Activated T-cell treated with anti-CD3 and anti-CD28 coated beads for 48 hours (primary cell): ENCODE measurements at regions not wholly inside any gene's neighbourhood (a gene's known extent, or its start where the extent isn't known, plus 50 kb on each side); places are given as distances from the start of the nearest gene placed in this dataset.
"Not testable (repeated sequence)": the region's sequence is repeated elsewhere in the genome, so short reads cannot be mapped to it uniquely, and the experiment has no call there.

Experiments
- DNase-seq: peaks from one replicate; pipeline ENCODE4 v3.0.0-alpha.2; 2020; ENCODE audit warnings: low read depth

DNA sequence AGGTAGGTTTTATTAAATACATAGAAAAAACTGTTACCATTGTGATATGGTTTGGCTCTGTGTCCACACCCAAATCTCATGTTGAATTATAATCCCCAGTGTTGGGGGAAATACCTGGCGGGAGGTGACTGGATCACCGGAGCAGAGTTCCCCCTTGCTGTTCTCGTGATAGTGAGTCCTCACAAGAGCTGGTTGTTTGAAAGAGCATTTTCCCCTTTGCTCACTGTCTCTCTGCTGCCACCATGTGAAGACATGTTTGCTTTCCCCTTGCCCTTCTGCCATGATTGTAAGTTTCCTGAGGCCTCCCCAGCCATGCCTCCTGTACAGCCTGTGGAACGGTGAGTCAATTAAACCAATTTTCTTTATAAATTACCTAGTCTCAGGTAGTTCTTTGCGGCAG is 352.7 kb upstream of the SLC39A10 start:
- DNase-seq: no peak

DNA sequence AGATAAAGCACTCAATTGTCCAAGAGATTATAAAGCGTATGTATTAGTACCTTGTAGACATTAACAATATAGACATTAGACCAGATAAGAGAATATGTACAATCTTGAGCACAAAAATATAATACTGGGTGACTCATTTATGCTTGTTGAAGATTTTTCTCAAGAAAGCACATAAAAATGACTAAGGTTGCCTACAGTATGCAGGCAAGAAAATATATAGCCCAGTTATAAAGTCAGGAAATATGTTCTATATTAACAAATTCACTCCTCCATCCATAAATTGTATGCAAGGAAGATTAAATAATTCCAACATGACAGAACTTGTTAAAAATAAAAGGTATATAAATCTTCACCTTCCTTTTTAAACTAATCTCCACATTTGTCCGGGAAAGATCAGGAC is 356.4 kb upstream of the SLC39A10 start:
- no peak for DNase-seq

DNA sequence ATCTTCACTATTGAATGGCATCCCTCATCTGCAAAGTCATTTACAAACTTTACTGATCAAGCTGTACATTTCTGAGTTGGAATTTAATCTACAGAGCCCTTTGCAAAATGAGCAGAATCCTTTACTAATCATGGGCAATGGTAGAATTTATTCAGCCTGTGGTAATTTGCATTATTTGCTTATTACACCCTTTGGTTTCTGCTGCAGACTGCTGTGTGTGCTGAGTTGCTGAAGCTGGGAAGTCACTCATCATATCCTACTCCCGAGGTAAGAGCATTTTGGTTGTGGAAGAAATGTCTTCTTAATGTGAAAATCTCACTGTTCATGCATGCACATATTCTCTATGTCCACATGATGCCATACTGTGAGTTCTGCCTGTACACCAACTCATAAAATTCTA is 357.4 kb upstream of the SLC39A10 start:
- no peak for DNase-seq

DNA sequence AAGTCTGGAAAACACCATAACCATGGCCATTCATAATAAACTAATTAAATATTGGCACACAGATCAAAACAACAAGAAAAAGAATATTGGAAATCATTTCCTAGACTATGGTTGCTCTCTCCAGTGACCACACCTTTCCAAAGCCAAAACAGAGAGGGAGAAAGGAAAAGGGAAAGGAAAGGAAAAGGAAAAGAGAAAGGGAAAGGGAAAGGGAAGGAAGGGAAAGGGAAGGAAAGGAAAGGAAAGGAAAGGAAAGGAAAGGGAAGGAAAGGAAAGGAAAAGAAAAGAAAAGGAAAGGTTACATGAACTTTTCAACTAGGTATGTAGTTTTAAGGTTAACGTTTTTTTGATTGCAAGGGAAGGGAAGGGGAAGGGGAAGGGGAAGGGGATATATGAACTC is 360.5 kb upstream of the SLC39A10 start:
- no peak for DNase-seq

DNA sequence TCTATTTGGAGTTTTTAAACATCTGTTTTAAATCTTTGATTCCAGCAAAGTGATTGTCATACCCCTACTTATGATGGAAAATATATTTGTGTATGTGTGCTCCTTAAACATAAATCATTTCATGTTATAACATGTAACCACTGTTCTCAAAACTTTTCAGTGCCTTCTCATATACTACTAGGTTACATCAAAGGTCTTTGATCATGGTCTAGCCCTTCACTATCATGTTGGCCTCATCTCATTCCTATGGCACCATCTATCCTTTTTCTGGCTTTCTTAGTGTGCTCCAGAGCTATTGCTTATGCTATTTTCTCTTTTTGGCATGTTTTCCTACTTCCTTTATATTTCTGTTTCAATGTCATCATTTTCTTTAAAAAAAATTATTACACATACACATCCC is 367.9 kb upstream of the SLC39A10 start:
- no peak for DNase-seq

DNA sequence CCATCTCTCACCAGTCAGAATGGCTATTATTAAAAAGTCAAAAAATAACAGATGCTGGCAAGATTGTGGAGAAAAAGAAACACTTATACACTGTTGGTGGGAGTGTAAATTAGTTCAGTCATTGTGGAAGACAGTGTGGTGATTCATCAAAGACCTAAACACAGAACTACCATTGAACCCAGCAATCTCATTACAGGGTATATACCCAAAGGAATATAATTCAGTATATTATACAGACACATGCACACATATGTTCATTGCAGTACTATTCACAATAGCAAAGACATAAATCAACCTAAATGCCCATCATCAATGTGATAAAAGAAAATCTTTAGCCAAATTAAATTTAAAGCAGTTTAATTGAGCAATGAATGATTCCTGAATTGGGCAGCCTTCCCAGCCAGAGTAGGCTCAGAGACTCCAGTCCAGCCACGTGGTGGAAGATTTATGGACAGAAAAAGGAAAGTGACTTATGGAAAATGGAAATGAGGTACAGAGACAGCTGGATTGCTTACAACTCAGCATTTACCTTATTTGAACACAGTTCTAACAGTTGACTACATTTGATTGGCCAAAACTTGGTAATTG is 377.1 kb upstream of the SLC39A10 start:
- no peak for DNase-seq

DNA sequence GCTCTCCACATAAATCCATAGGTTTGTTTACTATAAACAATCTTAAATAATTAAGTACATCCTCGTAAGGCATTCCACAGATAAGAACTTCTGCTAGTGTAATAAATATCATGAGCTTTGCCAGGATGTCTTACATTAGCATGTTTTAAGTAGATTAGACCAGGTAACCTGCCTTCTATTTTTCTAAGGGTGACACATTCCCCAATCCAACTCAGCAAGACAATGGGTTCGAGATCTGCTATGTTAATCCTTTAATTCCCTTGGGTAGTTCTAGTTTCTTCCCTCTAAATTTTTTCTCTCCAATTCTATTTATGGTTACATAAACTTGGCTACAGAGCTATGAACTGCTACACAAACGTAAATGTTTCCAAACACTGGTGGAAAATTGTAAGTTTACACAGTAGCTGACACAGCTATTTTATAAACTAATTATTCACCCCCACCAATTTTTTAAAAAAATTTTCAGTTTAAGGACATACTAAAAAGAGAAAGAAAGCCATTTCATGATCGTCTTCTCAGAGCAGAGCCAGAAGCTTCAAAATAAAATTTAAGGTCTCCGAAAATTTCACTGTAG is 386.5 kb upstream of the SLC39A10 start:
- DNase-seq: no peak

DNA sequence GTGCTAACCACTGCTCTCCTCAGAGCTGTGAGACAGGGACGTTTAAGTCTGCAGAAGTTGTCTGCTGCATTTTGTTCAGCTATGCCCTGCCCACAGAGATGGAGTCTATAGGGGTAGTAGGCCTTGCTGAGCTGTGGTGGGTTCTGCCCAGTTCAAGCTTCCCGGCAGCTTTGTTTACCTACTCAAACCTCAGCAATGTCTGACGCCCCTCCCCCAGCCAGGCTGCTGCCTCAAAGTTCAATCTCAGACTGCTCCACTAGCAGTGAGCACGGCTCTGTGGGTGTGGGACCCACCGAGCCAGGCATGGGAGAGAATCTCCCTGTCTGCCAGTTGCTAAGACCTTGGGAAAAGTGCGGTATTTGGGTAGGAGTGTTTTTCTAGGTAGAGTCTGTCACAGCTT is 387.8 kb upstream of the SLC39A10 start:
- DNase-seq: no peak

DNA sequence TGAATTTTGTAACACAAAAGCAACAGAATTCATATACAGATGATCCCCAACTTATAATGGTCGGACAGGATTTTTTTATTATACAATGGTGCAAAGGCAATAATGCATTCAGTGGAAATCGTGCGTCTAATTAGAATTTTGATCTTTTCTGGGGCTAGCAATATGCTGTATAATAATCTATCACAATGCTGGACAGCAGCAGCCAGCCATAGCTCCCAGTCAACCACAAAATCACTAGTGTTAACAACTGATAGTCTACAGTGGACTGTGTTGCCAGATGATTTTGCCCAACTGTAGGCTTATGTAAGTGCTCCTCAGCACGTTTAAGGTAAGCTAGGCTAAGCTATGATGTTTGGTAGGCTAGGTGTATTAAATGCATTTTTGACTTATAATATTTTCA is 399.0 kb upstream of the SLC39A10 start:
- no peak for DNase-seq

DNA sequence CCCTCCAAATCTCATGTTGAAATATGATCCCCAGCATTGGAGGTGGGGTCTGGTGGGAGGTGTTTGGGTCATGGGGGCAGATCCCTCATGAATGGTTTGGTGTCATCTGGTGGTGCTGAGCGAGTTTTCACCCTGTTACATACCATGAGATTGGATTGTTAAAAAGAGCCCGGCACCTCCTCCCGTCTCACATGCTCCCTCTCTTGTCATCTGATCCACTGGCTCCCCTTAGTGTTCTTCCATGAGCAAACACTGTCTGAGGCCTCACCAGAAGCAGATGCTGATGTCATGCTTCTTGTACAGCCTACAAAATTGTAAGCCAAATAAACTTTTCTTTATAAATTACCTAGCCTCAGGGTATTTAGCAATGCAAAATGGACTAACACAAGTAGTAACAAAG is 405.0 kb upstream of the SLC39A10 start:
- no peak for DNase-seq

DNA sequence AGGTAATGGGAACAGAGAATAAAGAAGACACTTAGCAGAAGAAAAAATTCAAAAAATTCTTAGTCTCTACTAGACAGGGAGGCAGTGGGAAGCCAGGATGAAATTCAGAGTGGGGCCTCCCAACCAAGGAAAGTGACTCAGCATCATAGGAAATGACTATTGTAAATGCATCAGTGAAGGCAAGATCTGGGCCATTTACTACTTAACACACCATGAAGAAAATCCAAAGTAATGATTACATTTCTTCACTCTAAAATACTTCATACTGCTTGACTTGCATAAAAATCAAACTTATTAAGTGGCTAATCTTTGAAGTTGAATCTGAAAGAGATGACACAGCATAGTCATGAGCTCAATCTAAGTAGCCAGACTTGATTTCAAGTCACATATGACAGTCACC is 405.8 kb upstream of the SLC39A10 start:
- no peak for DNase-seq

DNA sequence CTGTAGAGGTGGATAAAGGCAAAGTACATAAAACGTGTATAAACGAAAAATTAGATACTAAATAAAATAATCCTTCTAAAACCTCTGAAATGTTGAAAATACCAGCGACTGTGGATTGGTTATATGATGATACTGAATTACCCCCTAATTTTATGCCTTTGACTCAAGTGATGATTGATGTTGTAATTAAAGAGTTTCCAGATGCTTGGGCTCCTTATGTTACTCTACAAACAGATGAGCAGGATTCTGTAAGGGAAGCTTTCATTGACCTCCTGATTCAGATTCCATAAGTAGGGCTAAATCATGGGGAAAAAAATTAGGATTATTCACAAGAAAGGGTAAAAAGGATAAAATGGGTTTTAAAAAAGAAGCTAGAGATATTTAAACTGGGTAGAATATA is 418.2 kb upstream of the SLC39A10 start:
- no peak for DNase-seq

DNA sequence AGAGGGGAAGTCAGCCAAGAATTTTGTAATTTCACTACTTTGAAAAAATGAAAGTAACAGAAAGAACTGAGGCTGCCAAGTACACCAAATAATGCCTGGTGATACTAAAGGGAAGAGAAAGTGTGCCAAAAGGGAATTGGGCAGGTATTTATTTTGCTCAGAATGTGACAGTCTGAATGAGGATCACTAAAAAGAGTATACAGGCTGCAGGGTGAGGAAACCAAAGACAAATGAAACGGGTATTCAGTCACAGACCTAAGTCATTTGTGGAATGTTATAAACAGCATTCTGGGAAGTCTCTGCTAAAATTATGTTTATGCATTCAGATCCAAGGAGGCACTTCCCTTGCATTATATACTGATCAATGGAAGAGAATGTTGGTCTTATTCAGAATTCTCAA is 418.6 kb upstream of the SLC39A10 start:
- no peak for DNase-seq

DNA sequence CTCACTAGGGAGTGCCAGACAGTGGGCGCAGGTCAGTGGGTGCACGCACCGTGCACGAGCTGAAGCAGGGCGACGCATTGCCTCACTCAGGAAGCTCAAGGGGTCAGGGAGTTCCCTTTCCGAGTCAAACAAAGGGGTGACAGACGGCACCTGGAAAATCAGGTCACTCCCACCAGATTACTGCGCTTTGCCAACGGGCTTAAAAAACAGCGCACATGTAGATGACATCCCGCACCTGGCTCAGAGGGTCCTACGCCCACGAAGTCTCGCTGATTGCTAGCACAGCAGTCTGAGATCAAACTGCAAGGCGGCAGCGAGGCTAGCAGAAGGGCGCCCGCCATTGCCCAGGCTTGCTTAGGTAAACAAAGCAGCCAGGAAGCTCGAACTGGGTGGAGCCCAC is 428.5 kb upstream of the SLC39A10 start:
- not testable (repeated sequence) for DNase-seq

DNA sequence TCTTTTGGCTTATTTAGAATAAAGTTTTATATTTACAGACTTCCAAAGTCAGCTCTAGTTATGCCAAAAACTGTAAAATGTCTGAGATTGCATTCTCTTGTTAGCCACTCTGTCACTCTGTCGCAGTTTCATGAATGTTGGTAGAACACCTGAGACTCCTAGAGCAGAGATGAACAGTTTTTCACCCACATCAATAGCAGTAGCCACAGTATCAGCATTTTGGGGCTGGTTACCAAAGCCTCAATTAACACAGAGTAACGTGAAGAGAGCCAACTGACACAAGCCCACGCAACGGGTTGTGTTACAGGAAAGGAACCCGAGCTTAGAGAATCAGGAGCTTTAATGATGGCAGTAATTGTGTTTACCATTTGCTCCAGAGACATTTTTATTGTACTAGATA is 443.0 kb upstream of the SLC39A10 start:
- no peak for DNase-seq

DNA sequence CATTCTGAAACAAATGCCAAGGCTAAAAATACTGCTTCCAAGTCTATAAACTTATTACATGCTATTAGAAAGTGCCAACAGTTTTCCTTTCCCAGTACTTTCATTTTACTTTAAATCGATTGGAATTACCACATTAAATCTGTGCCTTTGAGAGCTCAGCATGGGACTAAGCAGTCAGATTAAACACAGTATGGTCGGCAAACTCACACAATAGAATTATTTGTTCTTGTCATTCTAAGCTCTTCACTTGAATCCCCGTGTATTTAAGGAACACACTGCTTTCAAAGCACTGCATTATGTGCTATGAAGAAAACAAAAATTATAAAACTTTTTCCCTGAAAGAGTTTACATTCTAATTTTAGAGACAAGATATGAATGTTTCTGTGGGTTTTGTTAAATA is 444.4 kb upstream of the SLC39A10 start:
- DNase-seq: no peak

DNA sequence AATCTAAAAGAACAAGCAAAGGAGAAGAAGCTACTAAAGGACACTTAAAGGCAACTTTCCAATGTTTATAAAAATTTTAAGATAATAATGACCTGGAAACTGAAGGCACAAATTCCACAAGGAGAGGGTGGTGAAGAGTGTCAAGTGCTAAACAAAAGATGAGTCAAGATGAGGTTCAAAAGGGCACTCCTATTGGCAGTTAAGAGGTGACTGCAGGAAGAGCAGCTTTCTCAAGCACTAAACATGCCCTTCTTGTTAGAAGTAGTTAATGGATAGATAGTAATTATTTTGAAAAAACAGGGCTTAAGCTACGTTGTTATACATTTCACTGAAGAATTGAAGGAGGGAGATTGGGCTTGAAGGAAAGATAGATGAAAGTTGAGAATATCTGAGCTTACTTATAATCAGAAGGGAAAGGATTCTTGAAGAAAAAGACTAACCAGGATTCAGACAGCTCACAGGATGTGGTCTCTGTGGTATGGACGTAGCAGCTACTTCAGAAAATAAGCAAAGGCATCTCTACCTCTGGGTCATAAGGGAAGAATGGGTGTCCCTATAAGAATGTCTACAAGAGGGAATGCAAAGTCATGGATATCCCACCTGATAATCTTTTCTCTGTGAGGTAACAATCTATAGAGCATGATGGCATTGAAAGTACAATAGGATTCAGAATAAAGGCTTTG is 454.7 kb upstream of the SLC39A10 start:
- no peak for DNase-seq

DNA sequence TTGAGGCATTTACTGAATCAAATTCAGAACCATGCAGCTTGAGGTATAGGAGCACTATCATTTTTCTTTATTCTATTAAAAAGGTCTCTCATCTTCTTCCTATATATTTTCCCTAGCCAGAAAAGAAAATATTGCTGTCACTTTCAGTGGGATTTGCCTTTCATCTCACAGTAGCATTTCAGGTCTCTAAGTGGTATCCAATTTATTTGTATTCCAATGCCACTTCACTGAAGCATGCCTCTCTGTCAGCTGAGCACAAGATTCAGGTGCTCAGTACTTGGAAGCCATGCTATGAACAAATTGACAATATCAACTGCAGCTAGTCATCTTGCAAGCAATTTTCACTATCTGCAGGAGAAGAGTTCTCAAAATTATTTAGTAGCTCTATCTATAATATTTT is 457.2 kb upstream of the SLC39A10 start:
- DNase-seq: no peak

DNA sequence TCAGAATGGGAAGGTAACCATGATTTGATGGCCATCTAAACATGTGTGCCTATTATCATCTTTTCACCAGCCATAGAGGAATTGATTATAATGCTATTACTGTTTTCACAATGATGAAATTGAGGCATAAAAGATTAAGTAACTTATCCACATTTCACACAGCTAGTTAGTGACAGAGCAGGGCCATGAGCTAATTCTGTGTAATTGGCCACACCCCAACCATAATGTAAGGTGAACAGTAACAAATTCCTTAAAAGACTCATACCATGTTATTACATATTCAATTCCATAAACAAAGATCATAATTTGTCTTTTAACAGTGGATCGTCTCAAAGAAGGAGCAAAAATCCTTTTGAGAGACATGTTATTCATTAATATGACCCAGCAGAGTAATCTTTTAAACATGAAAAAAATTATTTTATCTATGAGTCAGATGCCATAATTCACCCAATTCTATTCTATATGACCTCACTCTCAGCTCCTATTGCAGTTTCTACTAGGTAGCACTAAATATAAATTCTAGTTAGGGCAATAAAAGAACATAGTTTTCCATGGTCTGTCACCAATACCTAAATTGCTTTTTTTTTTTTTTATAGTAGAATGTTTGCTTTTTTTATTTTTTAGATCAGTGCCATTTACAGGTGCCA is 475.8 kb upstream of the SLC39A10 start:
- no peak for DNase-seq

DNA sequence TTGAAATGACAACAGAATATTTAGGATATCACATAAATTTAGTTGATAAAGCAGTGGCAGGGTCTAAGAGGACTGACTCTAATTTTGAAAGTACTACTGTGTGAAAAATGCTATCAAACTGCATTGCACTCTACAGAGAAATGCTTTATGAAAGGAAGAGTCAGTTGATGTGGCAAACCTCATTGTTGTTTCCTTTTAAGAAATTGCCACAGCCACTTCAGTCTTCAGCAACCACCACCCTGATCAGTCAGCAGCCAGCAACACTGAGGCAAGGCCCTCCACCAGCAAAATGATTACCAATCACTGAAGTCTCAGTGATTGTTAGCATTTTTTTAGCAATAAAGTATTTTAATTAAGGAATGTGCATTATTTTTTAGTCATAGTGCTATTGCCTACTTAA is 488.7 kb upstream of the SLC39A10 start:
- DNase-seq: no peak

DNA sequence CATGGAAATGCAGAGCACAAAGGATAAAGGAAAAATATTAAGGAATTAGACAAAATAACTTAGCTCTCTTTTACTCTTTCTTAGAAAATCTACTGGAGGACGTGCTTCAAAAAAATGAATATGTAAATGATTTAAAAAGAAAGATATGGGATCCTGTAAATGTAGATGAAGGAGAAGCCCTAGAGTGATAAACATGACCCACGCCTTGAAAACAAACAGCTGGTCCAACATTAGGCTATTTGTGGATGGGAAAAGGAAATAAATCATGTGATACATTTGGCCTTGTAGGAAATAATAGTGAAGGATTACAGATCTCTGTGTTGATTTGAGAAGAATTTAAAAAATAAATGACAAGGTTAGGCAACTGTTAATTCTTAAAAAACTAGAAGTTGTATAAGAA is 492.1 kb upstream of the SLC39A10 start:
- no peak for DNase-seq

DNA sequence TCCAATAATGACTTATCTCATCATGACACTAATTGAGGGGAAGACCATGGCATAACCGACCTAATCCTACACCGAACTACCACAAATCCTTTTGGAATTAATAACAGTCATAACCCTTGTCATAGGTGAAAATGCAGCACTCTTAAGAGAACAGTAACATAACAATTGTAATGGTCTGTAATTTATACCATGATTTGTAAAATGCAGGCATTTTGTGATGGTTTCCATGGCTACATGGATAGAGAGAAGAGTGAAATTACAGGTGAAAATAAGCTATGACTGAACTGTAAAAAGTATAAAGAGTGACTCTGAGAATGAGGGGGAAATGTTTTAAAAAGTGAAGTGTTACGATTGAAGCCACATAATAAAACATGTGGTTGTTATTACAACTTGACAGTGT is 494.1 kb upstream of the SLC39A10 start:
- DNase-seq: no peak

DNA sequence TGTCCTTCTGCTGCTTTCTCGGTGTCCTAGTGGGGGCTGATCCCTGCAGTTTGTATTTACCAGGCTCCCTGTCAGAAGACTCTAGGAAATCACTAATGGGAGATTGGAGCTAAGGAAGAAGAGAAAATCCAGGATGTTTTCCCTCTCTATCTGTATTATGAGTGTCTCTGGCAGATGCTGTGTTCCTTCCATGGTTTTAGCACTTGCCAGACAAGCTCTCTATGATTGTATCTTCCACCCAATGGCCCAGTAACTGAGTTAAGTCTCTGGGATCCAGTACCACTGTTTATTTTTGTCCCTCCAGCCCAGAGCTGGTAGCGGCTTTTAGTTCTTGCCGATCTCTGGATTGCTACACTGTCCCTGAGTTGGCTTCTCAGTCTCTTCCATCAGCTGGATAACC is 494.8 kb upstream of the SLC39A10 start:
- DNase-seq: no peak

DNA sequence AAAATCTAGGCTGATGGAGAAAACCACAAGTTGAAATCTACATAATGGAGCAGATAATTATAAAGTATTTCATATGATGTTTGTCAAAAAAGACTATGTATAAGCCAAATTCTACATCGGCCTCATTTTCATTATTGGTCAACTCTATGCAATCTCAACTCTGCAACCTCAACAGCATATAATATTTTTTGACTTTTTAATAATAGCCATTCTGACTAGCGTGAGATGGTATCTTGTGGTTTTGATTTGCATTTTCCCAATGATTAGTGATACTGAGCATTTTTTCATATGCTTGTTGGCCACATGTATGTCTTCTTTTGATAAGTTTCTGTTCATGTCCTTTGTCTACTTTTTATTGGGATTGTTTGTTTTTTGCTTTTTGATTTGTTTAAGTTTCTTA is 496.1 kb upstream of the SLC39A10 start:
- no peak for DNase-seq
